Renal cortical epithelial cell (primary cell): ENCODE measurements at regions not wholly inside any gene's neighbourhood (a gene's known extent, or its start where the extent isn't known, plus 50 kb on each side); places are given as distances from the start of the nearest gene placed in this dataset.

Experiments
- DNase-seq: peaks from one replicate; pipeline ENCODE4 v3.0.0-alpha.2; 2011; ENCODE audit warnings: low read depth

GRCh38 chr2:196439760-196440159 is 199.8 kb upstream of the CCDC150 start:
- no peak for DNase-seq

DNA sequence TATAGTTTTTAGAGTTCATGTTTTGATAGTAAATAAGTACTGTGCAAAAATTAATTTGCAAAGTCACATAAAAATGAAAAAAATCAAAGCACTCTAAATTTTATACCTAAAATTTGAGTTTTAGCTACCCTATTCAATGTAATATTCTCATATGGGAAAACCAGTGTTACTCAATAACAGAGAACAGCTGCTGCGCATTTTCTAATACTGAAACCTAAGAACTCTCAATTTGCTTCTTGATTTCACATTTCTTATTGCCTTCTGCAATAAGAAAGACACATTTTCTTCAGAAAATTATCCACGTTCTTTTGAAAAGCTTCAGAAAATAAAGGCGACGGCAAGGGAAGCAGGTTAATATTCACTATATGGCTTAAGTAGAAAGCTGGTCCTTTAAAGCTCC is 199.1 kb upstream of the CCDC150 start:
- no peak for DNase-seq

- DNase-seq = no peak
These were observed 198.0 kb upstream of the CCDC150 start for GRCh38 chr2:196441527-196441926.

- DNase-seq = peak; percentile 2
These were observed 197.3 kb upstream of the CCDC150 start for GRCh38 chr2:196442211-196442610.

GRCh38 chr2:196444442-196444841 is 195.1 kb upstream of the CCDC150 start:
- DNase-seq = no peak

- no peak for DNase-seq
These were observed 193.5 kb upstream of the CCDC150 start for GRCh38 chr2:196445991-196446390.

DNA sequence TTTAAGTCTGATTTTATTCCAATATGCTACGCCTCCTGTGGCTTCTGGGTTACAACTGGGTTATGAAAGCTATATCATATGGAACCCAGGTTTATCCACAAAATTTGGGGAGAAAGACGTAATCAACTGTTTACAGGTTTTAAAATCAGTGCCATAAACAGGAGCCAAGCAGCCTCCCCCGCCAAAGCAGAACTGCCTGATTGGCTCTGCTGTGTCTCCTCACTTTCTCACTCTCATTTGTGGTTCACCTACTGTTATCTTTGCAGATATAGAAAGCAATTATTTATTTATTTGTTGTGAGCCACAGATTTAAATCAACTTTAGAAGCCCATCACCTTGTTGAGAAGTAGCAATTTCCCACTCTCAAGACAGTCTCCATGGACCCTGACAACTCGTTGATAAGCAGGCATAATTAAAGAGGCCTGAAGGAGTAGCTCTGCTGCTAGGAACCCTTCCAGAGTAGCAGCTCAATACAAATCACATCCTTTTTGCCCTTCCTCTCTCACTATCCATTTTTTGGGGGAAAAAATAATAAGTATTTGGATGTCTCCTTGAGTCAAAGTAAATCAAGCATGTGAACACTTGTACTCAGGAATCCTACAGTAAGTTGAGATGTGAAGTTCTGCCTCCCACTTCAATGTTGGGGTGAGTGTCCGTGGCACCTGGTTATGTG is 191.0 kb upstream of the CCDC150 start:
- DNase-seq = no peak

DNA sequence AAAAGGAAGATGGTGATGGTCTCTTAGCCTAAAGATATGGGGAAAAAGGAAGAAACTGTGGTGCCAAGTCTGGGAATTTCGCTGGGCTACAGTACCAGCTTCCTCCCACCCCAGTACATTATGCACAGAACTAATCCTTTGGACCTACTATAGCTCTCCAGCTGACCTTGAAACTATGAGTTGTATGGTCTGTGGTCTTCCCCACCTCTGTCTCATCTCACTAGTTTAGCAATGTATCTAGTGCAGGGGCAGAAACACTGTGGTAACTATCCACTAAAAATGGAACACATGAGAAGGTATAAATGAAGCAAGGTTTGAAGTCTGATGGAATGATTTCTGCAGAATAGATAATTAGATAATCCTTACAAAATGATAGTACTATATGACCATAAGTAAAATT is 190.4 kb upstream of the CCDC150 start:
- no peak for DNase-seq

- no peak for DNase-seq
These were observed 186.8 kb upstream of the CCDC150 start for GRCh38 chr2:196452758-196453157.

DNA sequence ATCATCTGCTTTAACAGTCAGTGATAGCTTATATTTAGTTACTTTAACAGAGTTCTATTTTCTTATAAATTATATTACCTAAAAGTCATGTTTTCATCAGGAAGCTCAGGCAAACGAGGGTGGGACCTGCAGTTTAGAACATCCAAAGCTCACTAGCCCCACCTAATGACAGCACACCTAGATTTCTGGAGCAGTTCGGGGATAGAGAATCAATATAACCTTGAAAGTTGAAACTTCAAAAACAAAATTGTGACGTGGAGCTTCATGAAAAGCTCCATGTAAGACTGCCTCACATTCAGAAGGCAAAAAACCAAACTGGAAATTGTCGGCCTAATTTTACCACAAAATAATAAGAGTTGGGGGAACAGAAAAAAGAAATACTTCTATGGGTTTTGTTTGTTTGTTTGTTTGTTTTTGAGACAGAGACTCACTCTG is 185.9 kb upstream of the CCDC150 start:
- peak; percentile 54 for DNase-seq

- no peak for DNase-seq
These were observed 185.0 kb upstream of the CCDC150 start for GRCh38 chr2:196454492-196454891.

- peak; percentile 27 for DNase-seq
These were observed 180.0 kb upstream of the CCDC150 start for GRCh38 chr2:196459539-196459938.

- no peak for DNase-seq
These were observed 175.8 kb upstream of the CCDC150 start for GRCh38 chr2:196463706-196464105.

GRCh38 chr2:196464311-196464710 is 175.2 kb upstream of the CCDC150 start:
- no peak for DNase-seq

DNA sequence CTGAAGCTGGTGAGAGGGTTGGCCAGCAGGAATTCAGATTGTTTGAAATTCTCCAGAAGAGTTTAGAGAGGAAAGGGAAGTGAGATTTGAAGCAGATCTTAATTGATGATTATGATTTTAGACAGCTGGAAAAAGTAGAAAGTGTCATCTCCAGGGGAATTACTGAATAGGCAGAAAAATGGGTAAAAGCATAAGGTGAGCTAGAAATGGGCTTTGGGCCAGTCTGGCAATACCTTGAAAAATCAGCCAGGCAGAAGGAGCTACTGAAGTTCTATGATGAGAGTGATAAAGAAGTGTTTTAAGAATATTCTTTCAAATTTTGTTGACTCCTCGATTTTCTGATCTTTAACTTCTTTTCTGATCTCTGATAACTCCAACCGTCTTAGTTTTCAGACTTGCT is 172.9 kb upstream of the CCDC150 start:
- no peak for DNase-seq

DNA sequence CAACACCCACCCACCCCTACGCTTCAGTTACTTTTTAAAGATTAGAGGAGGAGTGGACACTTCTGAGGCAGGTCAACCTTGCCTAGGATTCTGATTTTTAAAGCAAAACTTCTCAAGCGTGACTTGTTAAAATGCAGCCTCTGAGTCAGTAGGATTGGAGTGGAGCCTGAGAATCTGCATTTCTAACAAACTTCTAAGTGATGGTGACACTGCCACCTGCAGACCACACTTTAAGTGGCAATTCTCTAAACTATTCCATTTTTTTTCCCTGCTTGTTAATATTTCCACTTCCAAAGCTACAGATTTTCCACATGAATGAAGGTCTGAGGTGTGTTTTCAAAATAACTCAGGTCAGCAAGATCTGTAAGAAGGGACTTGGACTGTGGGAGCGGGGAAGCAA is 171.1 kb upstream of the CCDC150 start:
- DNase-seq = peak; percentile 30

- no peak for DNase-seq
These were observed 165.9 kb upstream of the CCDC150 start for GRCh38 chr2:196473617-196474016.

GRCh38 chr2:196475611-196476010 is 163.9 kb upstream of the CCDC150 start:
- no peak for DNase-seq

- no peak for DNase-seq
These were observed 160.9 kb upstream of the CCDC150 start for GRCh38 chr2:196478588-196478987.

GRCh38 chr2:196479350-196479749 is 160.2 kb upstream of the CCDC150 start:
- DNase-seq = peak; percentile 89

DNA sequence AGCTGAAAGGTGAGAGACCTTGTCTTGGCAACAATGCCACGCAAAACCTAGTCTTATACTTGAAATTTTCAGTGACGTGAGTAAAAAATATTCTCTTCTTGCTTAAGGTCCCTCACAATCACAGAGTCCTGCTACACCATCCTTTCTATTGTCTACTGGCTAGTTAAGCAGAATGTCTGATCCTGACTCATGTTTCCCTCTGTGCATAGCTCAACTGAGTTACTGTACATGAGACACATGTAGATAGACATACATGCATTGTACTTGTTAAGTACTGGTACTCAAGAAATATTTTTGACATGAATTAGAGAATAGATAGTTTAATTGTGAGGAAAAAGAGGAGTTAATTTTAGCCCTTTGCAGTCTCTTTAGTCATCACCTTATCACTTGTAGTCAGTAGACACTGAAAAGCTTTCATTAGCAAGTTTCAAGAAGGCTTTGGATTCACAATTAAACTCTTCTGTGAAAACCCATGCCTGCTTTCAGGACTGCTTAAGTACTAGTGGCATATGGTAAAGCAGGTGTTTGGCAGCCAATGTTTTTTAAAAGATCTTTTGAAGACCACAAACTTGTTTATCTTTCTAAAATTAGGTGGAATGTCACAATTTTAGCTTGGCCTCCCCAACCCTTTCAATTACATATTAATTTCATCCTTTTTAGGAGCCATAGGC is 158.7 kb upstream of the CCDC150 start:
- DNase-seq = no peak

DNA sequence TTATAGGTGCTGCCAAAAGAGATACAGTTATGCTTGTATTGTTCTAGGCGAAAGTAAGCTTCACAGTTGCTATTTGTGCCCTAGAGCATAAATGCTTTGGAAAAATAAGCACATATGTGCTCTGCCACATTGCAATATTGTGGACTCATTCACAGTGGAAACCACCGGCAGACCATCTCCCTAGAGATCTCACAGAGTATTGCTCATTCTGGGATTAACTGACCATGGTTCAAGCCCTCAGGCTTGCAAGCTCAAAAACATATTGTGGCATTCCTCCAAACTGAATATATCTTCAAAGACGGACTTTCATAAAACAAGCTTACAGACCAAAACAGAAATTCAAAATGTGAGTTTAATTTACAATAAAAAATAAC is 158.2 kb upstream of the CCDC150 start:
- DNase-seq = peak; percentile 22

GRCh38 chr2:196482119-196483065 is 157.1 kb upstream of the CCDC150 start:
- DNase-seq = peak; percentile 34
